NCI-H128 (cell line): ENCODE measurements at regions not wholly inside any gene's neighbourhood (a gene's known extent, or its start where the extent isn't known, plus 50 kb on each side); places are given as distances from the start of the nearest gene placed in this dataset.

Experiments used
- DNase-seq: peaks from one replicate; lab custom pipeline; 2025; ENCODE audit not compliant: unreplicated experiment; lab: John Stamatoyannopoulos, UW

DNA sequence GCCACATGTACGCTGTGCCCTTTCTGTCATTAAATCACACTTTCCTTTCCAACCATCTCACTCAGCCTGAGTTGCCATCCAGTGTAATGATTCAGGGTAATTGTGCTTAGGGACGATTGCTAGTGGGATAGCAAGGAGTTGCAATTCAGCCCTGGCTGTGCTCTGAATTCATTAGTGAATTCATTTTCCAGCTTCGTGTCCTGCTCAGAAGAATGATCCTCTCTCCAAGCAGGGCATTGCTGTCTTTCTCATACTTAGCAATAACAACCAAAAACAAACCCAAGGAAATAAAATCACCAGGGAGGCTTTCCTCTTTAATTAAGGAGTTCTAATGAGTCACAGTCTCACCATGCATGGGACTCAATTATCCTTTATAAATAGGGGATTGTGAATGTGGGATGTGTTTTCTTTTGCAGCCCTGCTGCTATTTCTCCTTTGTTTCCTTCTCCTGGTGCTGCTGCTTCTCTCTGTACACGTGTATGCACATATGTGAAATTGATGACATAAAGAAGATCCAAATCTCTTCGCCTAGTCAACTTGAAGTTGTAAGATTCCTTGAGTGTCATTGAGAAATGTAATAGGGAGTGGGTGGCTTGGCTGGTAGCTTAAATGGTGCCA, 167.0 kb downstream of the TSEN15 start:
- no peak for DNase-seq

DNA sequence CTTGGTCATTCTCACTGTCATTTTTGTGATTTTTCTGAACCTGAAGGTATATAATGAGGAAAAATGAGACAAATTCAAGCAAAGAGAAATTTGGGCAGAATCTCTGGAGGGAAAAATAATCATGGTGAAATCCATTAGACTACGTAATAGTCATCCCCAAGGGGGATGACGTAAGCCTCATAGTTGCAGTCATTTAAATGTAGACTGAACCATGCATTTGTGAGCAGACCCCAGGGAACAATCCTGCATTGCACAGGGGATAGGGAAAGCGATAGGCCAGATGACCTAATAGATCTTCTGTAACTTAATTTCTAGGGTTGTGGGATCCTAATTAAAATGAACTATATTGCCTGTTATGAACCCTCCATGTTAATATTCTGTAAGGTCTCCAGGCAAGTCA, 167.4 kb upstream of the C1orf21 start:
- DNase-seq, result no peak

DNA sequence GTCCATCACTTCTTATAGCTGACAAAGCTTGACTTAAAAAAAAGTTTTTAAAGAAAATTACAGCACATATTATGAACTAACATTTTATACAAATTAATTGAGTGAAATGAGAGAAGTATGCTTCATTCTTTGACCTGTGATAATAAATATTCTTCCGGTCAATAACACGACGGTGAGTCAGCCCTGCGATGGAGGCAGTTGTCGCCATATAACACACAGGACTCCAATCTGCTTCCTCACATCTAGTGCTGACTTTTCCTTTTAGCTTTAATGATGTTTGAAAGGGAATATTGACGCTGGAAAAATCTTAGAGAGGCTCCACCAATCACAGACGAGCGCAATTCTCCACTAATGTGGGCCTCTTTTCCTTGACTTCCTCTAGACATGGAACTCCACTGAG, 166.9 kb upstream of the C1orf21 start:
- DNase-seq, result no peak

DNA sequence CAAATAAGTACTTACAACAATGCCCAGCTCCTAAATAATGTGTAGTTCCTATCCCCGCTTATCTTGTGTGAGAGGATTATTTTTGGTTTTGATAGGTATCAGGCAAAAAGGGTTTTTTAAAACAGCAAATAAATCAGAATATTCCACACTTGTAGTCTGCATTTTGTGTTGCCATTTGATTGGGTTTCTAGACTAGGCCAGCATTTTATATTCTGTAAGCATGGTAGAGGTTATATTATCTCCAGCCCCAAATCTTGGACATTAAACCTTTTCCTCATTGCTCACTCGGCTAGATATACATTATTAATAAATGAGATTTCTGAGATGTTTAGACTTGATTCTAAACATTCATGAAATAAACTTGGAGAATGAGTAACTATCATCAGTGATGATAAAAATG, 165.7 kb upstream of the C1orf21 start:
- DNase-seq, result no peak

DNA sequence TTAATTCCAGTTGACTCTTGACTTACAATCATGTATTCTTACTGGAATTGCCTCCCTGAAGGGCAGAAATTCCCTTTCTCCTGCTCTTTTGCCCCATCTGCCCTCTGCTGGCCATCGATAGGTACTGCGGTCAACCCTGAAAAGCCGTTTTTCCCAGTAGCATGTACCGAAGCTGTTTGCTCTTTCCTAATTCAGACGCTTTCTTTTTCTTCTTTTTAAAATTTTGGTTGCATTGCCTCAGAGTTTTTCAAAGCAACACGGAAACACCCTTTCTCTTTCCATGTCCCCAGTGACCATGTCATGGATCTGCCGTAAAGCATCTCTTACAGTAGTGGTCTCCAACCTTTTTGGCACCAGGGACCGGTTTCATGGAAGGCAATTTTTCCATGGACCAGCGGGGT, 164.2 kb upstream of the C1orf21 start:
- DNase-seq, result no peak

DNA sequence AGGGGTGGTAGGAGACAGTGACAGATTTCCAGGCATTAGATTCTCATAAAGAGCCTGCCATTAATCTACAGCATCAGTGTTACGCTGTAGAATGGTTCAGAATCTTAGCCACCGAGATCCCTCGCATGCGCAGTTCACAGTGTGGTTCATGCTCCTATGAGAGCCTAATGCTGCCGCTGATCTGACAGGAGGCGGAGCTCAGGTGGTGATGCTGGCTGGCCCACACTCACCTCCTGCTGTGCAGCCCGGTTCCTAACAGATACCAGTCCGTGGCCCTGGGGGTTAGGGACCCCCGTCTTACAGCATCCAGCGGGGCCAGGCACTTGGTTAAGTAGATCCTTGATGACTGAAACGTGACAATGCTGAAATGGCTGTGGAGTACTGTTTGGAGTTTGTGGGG, 163.6 kb upstream of the C1orf21 start:
- DNase-seq, result no peak

DNA sequence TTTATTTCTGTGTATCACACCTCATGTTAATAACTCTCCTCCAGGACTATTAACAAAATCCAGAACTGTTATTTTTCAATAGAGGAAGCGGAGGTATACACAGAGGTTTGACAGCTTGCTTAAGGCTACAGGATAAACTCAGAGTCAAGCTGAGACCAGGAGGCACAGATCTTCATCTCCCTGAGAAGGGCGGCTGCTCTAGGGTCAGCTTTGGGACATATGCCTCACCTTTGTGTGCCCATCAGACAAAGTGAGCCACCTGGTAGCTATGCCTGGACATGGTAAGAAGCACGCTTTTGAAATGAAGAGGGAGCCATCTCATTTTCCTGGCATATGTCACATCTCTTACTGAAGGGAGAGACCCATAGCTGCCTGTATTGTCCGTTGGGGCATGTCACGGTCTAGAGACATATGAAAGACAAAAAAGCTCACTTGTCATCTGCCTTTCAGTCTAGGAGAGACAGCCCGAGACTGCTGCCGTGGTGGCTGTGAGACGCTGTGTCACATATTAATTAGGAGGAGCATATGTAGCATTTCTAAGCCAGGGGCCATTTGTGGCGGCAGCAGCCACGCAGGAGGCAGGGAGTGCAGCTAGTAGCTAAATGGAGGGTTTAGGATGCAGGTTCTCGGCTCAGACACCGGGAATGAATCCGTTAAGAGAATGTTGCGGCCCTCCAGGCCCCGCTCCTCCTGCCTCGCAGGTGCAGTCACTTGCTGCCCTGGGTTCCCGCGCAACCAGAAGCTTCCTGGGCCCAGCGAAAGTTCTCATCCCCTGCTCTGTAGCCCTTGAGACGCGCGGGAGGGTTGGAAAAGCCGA, 161.3 kb upstream of the C1orf21 start:
- no peak for DNase-seq

DNA sequence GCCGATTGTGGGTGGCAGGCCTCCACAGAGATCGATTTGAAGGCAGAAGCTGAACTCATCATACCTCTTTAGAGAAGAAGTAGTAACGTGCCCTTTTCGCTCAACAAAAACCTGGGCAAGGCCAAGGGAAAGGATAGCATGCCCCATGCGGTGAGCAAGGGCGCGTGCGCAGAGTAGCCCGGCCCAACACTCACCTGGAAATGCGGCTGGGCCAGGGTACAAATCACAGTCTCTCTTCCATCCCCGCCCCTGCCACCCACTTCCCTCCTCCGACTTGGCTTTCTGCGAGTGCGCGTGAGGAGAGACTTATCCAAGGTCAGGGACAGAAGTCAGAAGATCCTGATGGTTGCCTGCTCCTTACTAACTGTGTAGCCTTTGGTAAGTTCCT, 160.7 kb upstream of the C1orf21 start:
- no peak for DNase-seq

DNA sequence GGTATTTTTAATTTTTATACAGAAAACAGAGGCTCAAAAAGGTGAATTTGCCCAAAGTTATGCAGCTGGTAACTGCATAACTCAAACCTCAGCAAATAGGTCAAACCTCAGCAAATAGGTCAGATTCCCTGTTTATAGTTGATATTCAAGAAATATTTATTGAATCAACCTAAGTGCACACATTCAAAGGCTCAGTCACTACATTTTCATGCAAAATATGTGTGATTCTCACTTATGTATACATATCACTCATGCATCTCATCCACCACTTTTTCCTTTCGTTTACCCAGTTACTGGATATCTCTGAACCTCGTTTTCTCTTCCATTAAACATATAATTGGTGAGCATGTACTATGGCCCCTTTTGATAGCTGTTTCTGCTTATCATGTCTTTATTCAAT, 158.3 kb upstream of the C1orf21 start:
- no peak for DNase-seq

DNA sequence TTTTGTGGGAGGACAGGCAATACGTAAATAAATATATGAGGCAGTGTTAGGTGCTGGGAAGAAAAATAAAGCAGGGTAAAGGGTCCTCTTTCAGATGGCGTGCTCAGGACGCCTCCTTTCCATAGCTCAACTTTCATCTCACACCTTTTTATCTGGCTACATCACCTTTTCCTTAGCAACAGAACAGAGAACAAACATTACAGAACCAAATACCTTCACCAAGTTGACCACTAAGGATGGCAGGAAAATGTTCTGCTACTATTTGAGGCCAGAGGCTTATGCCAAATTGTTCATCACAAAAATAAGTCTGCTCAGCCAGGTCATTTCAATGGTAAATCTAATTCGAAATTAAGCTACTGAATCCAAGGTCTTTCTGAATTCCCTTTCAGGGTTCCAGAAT, 149.2 kb upstream of the C1orf21 start:
- DNase-seq, result no peak

DNA sequence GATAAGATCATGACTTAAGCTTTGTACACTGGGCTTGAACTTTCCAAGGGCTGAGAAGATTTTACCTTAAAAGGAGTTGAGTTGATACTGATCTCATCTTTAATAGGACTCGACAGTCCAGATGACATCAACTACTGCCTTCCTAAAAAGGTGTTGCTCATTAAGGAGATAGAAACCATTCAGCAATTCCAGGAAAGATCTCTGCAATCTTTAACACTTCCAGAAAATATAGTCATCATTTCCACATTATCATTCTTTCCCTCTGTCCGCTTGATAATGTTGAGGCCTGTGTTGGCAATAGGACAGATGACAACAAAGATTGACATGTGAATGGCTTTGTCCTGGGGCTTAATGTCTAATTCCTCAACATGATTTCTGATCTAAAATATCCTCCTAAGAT, 145.4 kb upstream of the C1orf21 start:
- no peak for DNase-seq

DNA sequence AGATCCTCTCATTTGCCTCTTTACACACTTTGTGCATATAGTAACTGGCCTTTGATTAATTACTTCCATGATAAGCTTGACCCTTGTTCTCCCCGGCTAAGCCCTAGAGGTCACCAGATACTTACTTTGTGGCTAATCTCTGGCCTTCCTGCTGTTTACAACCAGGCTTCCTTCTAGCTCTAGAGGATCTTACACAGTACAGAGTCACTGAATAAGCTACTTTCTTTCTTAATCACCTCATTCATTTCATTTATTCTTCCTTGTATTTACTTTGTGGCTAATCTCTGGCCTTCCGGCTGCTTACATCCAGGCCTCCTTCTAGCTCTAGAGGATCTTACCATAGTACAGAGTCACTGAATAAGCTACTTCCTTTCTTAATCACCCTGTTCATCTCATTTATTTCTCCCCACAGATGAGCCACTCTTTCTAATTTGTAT, 144.3 kb upstream of the C1orf21 start:
- no peak for DNase-seq

DNA sequence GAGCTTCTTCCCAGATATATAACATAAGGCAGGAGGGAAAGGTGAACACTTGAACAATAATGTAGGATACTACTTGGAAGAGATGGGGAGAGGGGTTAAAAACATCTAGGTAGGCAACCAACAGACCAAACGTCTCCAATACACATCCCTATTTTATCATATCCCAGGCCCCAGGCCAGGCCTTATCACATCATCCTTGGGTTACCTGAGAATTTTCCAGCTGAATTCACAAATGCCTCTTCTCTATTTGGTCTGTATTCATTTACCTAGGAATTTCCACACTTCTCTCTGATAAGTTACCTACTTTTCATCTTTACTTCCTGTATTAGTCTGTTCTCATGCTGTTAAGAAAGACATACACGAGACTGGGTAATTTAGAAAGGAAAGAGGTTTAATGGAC, 141.9 kb upstream of the C1orf21 start:
- DNase-seq, result no peak

DNA sequence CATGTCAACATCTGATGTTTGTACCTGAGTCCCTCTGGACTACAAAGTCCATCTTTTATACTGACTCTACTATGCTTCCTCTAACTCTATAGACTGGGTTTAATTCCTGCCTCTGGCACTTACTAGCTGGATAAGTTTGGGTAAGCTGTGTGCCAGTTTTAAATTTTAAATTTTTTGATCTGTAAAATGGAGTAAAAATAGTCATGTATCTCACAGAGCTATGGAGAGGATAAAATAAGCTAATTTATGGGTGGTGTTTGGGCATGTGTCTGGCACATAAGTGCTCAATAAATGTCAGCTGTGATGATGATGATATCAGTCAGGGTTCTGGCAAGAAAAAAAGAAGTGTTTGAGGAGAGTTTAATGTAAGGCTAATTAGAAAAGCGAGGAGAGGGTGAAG, 139.2 kb upstream of the C1orf21 start:
- no peak for DNase-seq

DNA sequence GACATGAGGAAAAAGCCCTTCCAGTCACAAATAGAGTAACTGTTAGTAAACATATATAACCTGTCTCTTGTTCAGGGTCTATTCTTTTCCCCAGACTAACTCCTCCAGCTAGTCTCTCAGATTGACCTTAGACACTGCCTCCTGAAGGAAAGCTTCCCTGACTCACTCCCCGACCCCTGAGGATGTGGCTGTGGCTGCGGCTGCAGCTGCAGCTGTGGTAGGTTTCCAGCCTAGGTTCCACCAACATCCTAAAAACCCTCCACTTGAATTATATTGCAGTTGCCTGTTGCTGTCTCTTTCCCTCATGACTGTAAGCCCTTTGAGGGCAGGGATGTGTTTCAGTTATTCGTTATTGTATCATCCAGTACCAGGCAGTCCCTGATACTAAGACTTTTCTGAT, 132.9 kb upstream of the C1orf21 start:
- no peak for DNase-seq

DNA sequence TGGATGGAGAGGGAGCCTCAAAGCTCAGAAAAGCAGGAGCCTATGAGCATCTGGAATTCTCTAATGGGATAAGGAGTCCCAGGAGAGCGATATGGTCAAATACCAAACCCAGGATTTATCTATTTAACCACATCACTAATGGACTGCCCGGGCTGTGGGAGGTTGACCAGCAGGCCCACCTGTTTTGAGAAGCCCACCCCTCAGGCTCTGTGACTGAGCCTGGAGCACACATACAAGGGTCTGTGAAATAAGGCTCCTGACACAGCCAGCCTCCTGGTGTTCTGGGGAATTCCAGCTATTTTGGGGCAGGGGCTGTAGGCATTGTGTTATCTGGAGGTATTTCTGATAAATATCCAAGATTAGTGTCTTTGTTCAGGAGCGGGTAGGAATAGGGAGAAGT, 132.0 kb upstream of the C1orf21 start:
- DNase-seq, result no peak

DNA sequence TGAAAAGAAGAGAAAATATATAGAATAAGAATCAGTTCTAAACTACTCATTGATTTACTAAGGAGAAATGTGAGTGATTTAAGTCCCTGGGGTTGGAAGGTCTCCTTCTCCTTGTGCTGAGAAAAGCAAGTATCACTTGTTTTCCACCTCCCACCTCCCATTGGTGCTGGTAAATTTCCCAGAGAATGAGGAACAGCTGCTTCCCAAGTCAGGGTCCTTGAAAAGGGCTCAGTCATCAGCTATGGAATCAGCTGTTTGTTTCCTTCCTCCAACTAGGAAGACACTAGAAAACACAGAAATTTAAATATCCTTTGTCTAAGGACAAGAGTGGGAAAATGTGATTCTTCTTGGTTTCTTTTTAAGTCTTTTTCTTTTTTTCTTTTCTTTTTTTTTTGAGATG, 131.3 kb upstream of the C1orf21 start:
- DNase-seq, result no peak

DNA sequence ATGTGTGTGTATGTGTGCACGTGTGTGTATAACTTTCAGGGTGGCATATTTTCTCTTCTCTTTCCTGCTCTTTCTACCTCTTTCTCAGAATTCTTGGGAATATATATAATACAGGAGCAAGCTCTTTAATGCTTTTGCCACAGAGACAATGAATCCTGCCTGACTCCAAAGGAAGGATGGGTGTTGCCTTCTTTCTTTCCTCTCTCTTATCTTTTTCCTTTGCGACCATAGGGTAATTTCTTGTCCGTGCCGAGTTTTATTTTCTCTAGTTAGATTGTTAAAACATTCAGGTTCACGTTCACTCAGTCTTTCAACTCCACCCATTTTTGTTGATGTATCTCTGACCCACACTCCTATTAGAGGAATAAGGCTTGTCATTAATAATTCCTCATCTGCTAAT, 129.0 kb upstream of the C1orf21 start:
- no peak for DNase-seq

DNA sequence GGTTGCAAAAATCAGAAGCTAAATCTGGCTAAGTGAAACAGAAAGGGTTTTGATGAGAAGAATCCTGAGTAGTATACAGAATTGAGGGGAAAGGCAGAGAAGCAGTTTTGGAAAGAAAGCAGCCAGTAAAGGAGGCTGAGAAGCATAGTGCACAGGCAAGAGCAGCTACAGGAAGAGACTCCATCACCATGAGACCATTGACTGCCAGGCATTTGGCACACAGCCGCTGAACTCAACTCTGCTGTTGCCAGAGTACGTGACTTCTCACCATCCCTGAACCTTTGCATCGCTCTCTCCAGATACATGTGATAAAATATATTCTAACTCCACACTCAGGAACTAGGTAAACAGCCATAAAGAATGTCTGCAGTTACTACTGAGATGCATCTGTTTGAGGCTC, 128.3 kb upstream of the C1orf21 start:
- no peak for DNase-seq

DNA sequence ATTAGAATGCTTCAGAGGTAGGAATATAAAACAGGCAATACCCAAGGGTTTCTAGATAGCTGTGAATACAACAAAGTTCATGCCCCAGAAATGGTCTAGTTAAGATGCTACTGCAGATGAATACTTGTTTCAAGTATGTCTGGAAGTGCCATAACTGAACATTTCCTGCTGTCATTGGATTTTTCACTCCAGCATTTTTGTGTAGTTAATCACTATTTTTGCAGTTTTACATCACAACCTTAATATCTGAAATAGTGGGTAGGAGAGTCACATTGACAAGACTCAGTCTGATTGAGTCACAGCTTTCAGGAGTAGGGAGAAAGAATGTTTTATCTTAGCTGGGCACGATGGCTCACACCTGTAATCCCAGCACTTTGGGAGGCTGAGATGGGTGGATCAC, 126.4 kb upstream of the C1orf21 start:
- no peak for DNase-seq

DNA sequence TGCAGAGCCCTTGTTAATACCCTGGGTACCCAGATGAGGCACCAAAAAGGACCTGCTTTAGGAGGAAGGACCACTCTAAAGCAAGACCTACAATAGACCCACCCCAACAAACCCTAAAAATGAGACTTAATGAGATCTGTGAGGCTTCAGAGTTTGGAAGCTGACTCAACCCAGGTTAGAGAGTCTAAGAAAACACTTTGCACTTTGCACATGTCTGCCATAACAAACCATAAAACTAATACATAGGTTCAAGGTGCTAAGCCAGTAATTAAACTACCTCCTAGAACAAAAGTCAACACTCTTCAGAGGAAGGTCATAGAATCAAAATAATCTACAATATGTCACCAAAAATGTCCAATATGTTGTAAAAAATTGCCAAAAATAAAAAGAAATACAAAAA, 124.7 kb upstream of the C1orf21 start:
- no peak for DNase-seq

DNA sequence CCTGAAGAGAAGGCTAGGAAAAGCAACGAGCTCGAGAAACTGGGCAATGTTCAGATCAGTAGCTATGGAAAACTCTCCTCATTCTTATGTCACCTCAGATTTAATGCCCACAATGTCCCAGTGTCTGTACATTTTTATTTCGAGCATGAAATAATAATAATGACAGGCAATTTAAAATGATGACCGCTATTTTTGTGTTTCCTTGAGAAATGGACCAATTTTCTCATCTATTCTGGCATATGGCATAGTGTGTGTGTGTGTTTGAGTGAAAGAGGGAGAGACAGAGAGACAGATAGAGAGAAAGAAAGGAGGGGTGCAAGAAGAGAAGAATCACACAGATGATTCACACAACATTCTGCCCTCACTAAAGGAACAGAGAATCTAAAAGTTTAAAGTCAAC, 119.1 kb upstream of the C1orf21 start:
- DNase-seq, result no peak

DNA sequence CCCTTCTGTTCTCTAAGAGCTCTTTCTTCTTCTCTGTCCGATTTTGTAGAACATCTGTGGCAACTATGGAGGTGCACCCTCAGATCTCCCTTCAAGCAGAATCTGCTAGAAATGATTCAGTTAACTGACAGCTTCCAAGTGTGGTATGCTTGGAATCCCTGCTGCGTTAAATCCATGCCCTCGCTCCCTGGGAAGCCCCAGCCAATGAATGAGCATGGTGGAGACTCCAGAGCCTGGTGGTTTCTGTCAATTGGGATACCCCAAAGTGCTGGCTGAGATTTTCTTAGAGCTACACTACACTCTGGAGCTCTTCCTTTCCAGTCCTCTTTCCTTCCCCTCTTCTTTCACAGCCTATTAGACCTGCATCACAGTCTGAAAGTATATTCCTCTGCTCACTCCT, 116.3 kb upstream of the C1orf21 start:
- no peak for DNase-seq
